ENCODE measurements at regions not wholly inside any gene's neighbourhood (a gene's known extent, or its start where the extent isn't known, plus 50 kb on each side); places are given as distances from the start of the nearest gene placed in this dataset.

GRCh38 chr14:89576145-89576927, 159.3 kb upstream of the FOXN3 start:
- Histone ChIP-seq H3K4me1 (ENCODE audit: insufficient read depth, low read length) (no peaks in the 10 kb centered on the region), H3K27ac (ENCODE audit: low read depth, low read length) (no peak overlapping the region), H3K27me3 (ENCODE audit: insufficient read depth, low read length) (no peaks in the 10 kb centered on the region), H3K4me3 (ENCODE audit: insufficient read depth, low read depth, low read length) (no peak overlapping the region), H3K79me2 (ENCODE audit: insufficient read depth, low read length) (peaks cover 12% of the 10 kb centered on the region), H4K20me1 (ENCODE audit: insufficient read depth, low read length) (peaks cover 4% of the 10 kb centered on the region), H3K4me2 (ENCODE audit: low read length) (no peak overlapping the region), H3K9ac (ENCODE audit: low read length) (no peak overlapping the region), H2AFZ (ENCODE audit: low read depth, low read length) (no peak overlapping the region), H3K9me3 (ENCODE audit: insufficient read depth, low read depth, low read length) (no peaks in the 10 kb centered on the region), H3K36me3 (ENCODE audit: insufficient read depth, low read length) (peaks cover 3% of the 10 kb centered on the region)
- Mint-ChIP-seq H3K4me3 (ENCODE audit: unreplicated experiment) (no peak overlapping the region), H3K36me3 (ENCODE audit: low read depth, unreplicated experiment) (peaks cover 16% of the 10 kb centered on the region), H3K27ac (ENCODE audit: unreplicated experiment) (no peak overlapping the region), H3K9me3 (ENCODE audit: unreplicated experiment) (no peaks in the 10 kb centered on the region), H3K27me3 (ENCODE audit: low read depth, unreplicated experiment) (no peaks in the 10 kb centered on the region), H3K4me1 (ENCODE audit: low read depth, unreplicated experiment) (peaks cover 27% of the 10 kb centered on the region)
- DNase-seq (ENCODE audit: low read depth): no peak
- FAIRE-seq: no peak
- no peak for TF ChIP-seq CTCF (IDR thresholded peaks at IDR 0.05; ENCODE audit: insufficient read depth, low read depth, low read length)
- no peak for TF ChIP-seq EZH2 (IDR thresholded peaks at IDR 0.05; ENCODE audit: insufficient read depth, low read length)

GRCh38 chr14:89575386-89576061, 158.5 kb upstream of the FOXN3 start:
- H3K4me1 Mint-ChIP-seq (ENCODE audit: low read depth, unreplicated experiment): peaks cover 27% of the 10 kb centered on the region
- peaks cover 3% of the 10 kb centered on the region for H3K36me3 ChIP-seq (ENCODE audit: insufficient read depth, low read length)
- H3K9me3 ChIP-seq (ENCODE audit: insufficient read depth, low read depth, low read length): no peaks in the 10 kb centered on the region
- H3K9me3 Mint-ChIP-seq (ENCODE audit: unreplicated experiment): no peaks in the 10 kb centered on the region
- H3K9ac ChIP-seq (ENCODE audit: low read length): no peak overlapping the region
- H2AFZ ChIP-seq (ENCODE audit: low read depth, low read length): no peak overlapping the region
- DNase-seq (ENCODE audit: low read depth): no peak
- no peaks in the 10 kb centered on the region for H3K4me1 ChIP-seq (ENCODE audit: insufficient read depth, low read length)
- no peak overlapping the region for H3K27ac Mint-ChIP-seq (ENCODE audit: unreplicated experiment)
- TF ChIP-seq CTCF (IDR thresholded peaks at IDR 0.05; ENCODE audit: insufficient read depth, low read depth, low read length) (no peak), EZH2 (IDR thresholded peaks at IDR 0.05; ENCODE audit: insufficient read depth, low read length) (no peak)
- H3K27me3 Mint-ChIP-seq (ENCODE audit: low read depth, unreplicated experiment): no peaks in the 10 kb centered on the region
- no peak overlapping the region for H3K4me3 ChIP-seq (ENCODE audit: insufficient read depth, low read depth, low read length)
- no peak for FAIRE-seq
- H3K27ac ChIP-seq (ENCODE audit: low read depth, low read length): no peak overlapping the region
- no peak overlapping the region for H3K4me2 ChIP-seq (ENCODE audit: low read length)
- peaks cover 4% of the 10 kb centered on the region for H4K20me1 ChIP-seq (ENCODE audit: insufficient read depth, low read length)
- peaks cover 13% of the 10 kb centered on the region for H3K36me3 Mint-ChIP-seq (ENCODE audit: low read depth, unreplicated experiment)
- H3K79me2 ChIP-seq (ENCODE audit: insufficient read depth, low read length): peaks cover 13% of the 10 kb centered on the region
- H3K27me3 ChIP-seq (ENCODE audit: insufficient read depth, low read length): no peaks in the 10 kb centered on the region
- H3K4me3 Mint-ChIP-seq (ENCODE audit: unreplicated experiment): no peak overlapping the region

GRCh38 chr14:89574420-89574819, 157.4 kb upstream of the FOXN3 start:
- Histone ChIP-seq H3K9ac (ENCODE audit: low read length) (no peak overlapping the region), H3K79me2 (ENCODE audit: insufficient read depth, low read length) (peaks cover 18% of the 10 kb centered on the region), H3K36me3 (ENCODE audit: insufficient read depth, low read length) (peaks cover 3% of the 10 kb centered on the region), H3K4me1 (ENCODE audit: insufficient read depth, low read length) (no peaks in the 10 kb centered on the region), H2AFZ (ENCODE audit: low read depth, low read length) (no peak overlapping the region), H3K4me3 (ENCODE audit: insufficient read depth, low read depth, low read length) (no peak overlapping the region), H3K9me3 (ENCODE audit: insufficient read depth, low read depth, low read length) (no peaks in the 10 kb centered on the region), H3K27ac (ENCODE audit: low read depth, low read length) (no peak overlapping the region), H4K20me1 (ENCODE audit: insufficient read depth, low read length) (peaks cover 4% of the 10 kb centered on the region), H3K4me2 (ENCODE audit: low read length) (no peak overlapping the region), H3K27me3 (ENCODE audit: insufficient read depth, low read length) (no peaks in the 10 kb centered on the region)
- Mint-ChIP-seq H3K27ac (ENCODE audit: unreplicated experiment) (no peak overlapping the region), H3K4me3 (ENCODE audit: unreplicated experiment) (no peak overlapping the region), H3K27me3 (ENCODE audit: low read depth, unreplicated experiment) (no peaks in the 10 kb centered on the region), H3K9me3 (ENCODE audit: unreplicated experiment) (no peaks in the 10 kb centered on the region), H3K36me3 (ENCODE audit: low read depth, unreplicated experiment) (peaks cover 14% of the 10 kb centered on the region), H3K4me1 (ENCODE audit: low read depth, unreplicated experiment) (peaks cover 24% of the 10 kb centered on the region)
- TF ChIP-seq CTCF (IDR thresholded peaks at IDR 0.05; ENCODE audit: insufficient read depth, low read depth, low read length) (no peak), EZH2 (IDR thresholded peaks at IDR 0.05; ENCODE audit: insufficient read depth, low read length) (no peak)
- no peak for DNase-seq (ENCODE audit: low read depth)
- no peak for FAIRE-seq
